ENCODE measurements at regions not wholly inside any gene's neighbourhood (a gene's known extent, or its start where the extent isn't known, plus 50 kb on each side); places are given as distances from the start of the nearest gene placed in this dataset.

DNA sequence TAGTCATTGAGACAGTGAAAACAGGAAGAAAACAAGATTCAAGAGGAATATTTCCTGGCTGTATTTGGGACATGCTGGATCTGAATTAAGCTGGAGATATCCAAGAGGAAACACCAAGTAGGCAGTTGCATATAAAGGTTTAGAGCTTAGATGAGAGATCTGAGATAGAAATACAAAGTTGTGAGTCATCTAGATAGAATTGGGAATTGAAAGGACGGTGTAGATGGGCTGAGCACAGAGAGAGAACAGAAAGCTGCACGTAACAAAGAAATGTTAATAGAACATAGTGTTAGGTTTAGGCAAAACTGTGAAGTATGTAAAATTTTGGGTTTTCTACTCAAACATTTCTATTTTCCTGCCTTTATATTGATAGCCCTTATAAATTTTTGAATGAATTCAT lies 218.5 kb upstream of the TMEM196 start:
- DNase-seq (ENCODE audit: extremely low spot score) = no peak
- POLR2A ChIA-PET = no interaction called here
- TF ChIP-seq FOXM1 (IDR thresholded peaks at IDR 0.05; ENCODE audit: borderline replicate concordance) (no peak), BHLHE40 (IDR thresholded peaks at IDR 0.05; ENCODE audit: borderline replicate concordance) (no peak), FOXK2 (IDR thresholded peaks at IDR 0.05) (no peak), HDGF (IDR thresholded peaks at IDR 0.05; ENCODE audit: borderline replicate concordance) (no peak), ARNT (IDR thresholded peaks at IDR 0.05) (no peak), SUZ12 (IDR thresholded peaks at IDR 0.05) (no peak), PKNOX1 (IDR thresholded peaks at IDR 0.05) (no peak), NFRKB (IDR thresholded peaks at IDR 0.05) (no peak), FOXA1 (IDR thresholded peaks at IDR 0.05) (no peak), ZNF384 (IDR thresholded peaks at IDR 0.05) (no peak), L3MBTL2 (conservative IDR thresholded peaks at IDR 0.05) (no peak), TARDBP (IDR thresholded peaks at IDR 0.05) (no peak), SP1 (IDR thresholded peaks at IDR 0.05) (no peak)
- CTCF ChIA-PET = no interaction called here

- no peak for TF ChIP-seq FOXK2 (IDR thresholded peaks at IDR 0.05)
- TF ChIP-seq SP1 (IDR thresholded peaks at IDR 0.05) = no peak
- TF ChIP-seq HDGF (IDR thresholded peaks at IDR 0.05; ENCODE audit: borderline replicate concordance) = no peak
- no peak for TF ChIP-seq PKNOX1 (IDR thresholded peaks at IDR 0.05)
- POLR2A ChIA-PET = no interaction called here
- no peak for DNase-seq (ENCODE audit: extremely low spot score)
- CTCF ChIA-PET = no interaction called here
These were observed 216.5 kb upstream of the TMEM196 start for GRCh38 chr7:19989906-19990305.

DNA sequence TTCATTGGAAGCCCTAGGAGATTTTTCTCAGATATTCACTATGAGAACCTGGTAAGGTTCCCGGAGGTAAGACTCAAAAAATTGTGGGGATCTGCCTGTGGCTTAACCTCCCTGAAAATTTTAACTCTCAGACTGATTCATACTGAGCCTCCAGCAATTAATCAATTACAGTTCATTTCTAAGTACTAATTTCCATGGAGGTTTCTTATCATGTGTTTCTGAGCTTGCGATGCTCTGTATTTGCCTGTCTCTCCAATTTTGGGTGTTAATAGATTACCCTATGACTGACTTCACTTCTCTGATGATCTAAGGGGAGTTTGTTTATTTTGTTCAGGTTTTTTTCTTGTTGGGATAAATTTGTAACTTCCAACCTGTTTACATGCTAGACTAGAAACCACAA lies 215.4 kb upstream of the TMEM196 start:
- POLR2A ChIA-PET = no interaction called here
- CTCF ChIA-PET = no interaction called here
- TF ChIP-seq CTBP1 (IDR thresholded peaks at IDR 0.05; ENCODE audit: borderline replicate concordance) (no peak), PKNOX1 (IDR thresholded peaks at IDR 0.05) (no peak), FOXK2 (IDR thresholded peaks at IDR 0.05) (no peak), ELF4 (IDR thresholded peaks at IDR 0.05) (no peak), SP1 (IDR thresholded peaks at IDR 0.05) (no peak), TARDBP (IDR thresholded peaks at IDR 0.05) (no peak), LEF1 (IDR thresholded peaks at IDR 0.05; ENCODE audit: borderline replicate concordance) (no peak), FOXM1 (IDR thresholded peaks at IDR 0.05; ENCODE audit: borderline replicate concordance) (no peak), ZNF384 (IDR thresholded peaks at IDR 0.05) (no peak), NFRKB (IDR thresholded peaks at IDR 0.05) (no peak), ARNT (IDR thresholded peaks at IDR 0.05) (no peak), BHLHE40 (IDR thresholded peaks at IDR 0.05; ENCODE audit: borderline replicate concordance) (no peak), L3MBTL2 (conservative IDR thresholded peaks at IDR 0.05) (no peak), HDGF (IDR thresholded peaks at IDR 0.05; ENCODE audit: borderline replicate concordance) (no peak)
- DNase-seq (ENCODE audit: extremely low spot score) = no peak

- ChIA-PET POLR2A (no interaction called here), CTCF (no interaction called here)
- no peak for DNase-seq (ENCODE audit: extremely low spot score)
- TF ChIP-seq ELF4 (IDR thresholded peaks at IDR 0.05) = no peak
- no peak for TF ChIP-seq FOXK2 (IDR thresholded peaks at IDR 0.05)
- no peak for TF ChIP-seq FOXM1 (IDR thresholded peaks at IDR 0.05; ENCODE audit: borderline replicate concordance)
- no peak for TF ChIP-seq TARDBP (IDR thresholded peaks at IDR 0.05)
- no peak for TF ChIP-seq HDGF (IDR thresholded peaks at IDR 0.05; ENCODE audit: borderline replicate concordance)
- no peak for TF ChIP-seq ARNT (IDR thresholded peaks at IDR 0.05)
- no peak for TF ChIP-seq L3MBTL2 (conservative IDR thresholded peaks at IDR 0.05)
- TF ChIP-seq SP1 (IDR thresholded peaks at IDR 0.05) = no peak
- TF ChIP-seq ZNF384 (IDR thresholded peaks at IDR 0.05) = no peak
- no peak for TF ChIP-seq CTBP1 (IDR thresholded peaks at IDR 0.05; ENCODE audit: borderline replicate concordance)
- no peak for TF ChIP-seq SUZ12 (IDR thresholded peaks at IDR 0.05)
- TF ChIP-seq BHLHE40 (IDR thresholded peaks at IDR 0.05; ENCODE audit: borderline replicate concordance) = no peak
- no peak for TF ChIP-seq PKNOX1 (IDR thresholded peaks at IDR 0.05)
- no peak for TF ChIP-seq NFRKB (IDR thresholded peaks at IDR 0.05)
- no peak for TF ChIP-seq FOXA1 (IDR thresholded peaks at IDR 0.05)
- no peak for TF ChIP-seq LEF1 (IDR thresholded peaks at IDR 0.05; ENCODE audit: borderline replicate concordance)
These were observed 210.8 kb upstream of the TMEM196 start for GRCh38 chr7:19984231-19984632.

DNA sequence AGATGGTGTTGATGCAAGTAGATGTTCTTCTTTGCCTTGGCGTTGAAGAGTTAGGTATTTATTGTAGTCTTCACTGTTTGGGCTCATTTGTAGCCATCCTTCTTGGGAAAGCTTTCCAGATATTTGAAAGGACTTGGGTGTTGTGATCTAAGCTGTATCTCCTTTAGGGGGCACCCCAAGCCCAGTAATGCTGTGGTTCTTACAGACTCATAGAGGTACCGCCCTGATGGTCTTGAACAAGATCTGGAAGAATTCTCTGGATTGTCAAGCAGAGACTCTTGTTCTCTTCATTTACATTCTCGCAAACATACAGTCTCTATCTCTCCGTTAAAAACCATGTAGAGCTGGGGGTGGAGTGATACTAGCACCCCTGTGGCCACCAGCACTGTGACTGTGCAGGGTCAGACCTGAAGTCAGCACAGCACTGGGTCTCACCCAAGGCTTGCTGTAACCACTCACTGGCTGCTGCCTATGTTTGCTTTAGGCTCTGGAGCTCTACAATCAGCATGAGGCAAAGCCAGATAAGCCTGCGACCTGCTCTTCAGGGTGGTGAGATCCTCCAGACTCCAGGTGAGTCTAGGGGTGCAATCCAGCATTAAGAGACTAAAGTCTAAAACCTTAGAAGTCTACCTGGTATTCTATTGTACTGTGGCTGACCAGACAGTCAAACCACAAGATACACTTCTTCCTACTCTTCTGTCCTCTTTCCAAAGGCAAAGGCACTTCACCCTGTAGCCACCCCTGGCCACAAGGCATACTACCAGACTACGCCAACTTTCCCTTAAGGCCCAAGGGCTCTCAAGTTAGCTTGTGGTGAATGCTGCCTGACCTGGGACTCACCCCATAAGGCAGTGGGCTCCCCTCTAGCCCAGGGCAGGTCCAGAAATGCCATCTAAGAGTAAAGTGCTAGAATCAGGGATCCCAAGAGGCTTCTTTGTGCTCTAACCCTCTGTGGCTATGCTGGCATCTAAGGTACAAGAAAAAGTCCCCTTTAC lies 209.7 kb upstream of the TMEM196 start:
- DNase-seq (ENCODE audit: extremely low spot score) = no peak
- ChIA-PET POLR2A (no interaction called here), CTCF (interaction anchor here (1.0 to 1.3 kb wide), 2 partner anchors 189 to 615 kb away, joined by 3 read pairs; no protein-coding TSS in a partner anchor)
- no peak for TF ChIP-seq SUZ12 (IDR thresholded peaks at IDR 0.05)

DNA sequence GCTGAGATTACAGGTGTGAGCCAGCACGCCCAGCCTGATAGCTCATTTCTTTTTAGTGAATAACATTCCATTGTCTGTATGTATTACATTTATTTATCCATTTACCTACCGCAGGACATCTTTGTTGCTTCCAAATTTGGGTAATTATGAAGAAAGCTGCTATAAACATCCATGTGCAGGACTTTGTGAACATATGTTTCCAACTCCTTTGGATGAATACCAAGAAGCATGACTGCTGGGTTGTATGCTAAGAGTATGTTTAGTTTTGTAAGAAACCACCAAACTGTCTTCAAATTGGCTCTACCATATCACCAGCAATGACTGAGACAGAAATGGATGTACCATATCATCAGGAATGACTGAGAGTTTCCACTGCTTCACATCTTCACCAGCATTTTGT lies 200.2 kb upstream of the TMEM196 start:
- ChIA-PET POLR2A (no interaction called here), CTCF (interaction anchor here (0.5 kb wide), 1 partner anchor 215 kb away, joined by 3 read pairs; no protein-coding TSS in a partner anchor)
- TF ChIP-seq NFRKB (IDR thresholded peaks at IDR 0.05) = no peak
- TF ChIP-seq L3MBTL2 (conservative IDR thresholded peaks at IDR 0.05) = no peak
- no peak for TF ChIP-seq BHLHE40 (IDR thresholded peaks at IDR 0.05; ENCODE audit: borderline replicate concordance)
- no peak for TF ChIP-seq FOXA1 (IDR thresholded peaks at IDR 0.05)
- no peak for TF ChIP-seq LEF1 (IDR thresholded peaks at IDR 0.05; ENCODE audit: borderline replicate concordance)
- TF ChIP-seq SUZ12 (IDR thresholded peaks at IDR 0.05) = no peak
- no peak for TF ChIP-seq PKNOX1 (IDR thresholded peaks at IDR 0.05)
- no peak for TF ChIP-seq CTBP1 (IDR thresholded peaks at IDR 0.05; ENCODE audit: borderline replicate concordance)
- no peak for TF ChIP-seq FOXM1 (IDR thresholded peaks at IDR 0.05; ENCODE audit: borderline replicate concordance)
- no peak for TF ChIP-seq SP1 (IDR thresholded peaks at IDR 0.05)
- TF ChIP-seq ARNT (IDR thresholded peaks at IDR 0.05) = no peak
- TF ChIP-seq ZNF384 (IDR thresholded peaks at IDR 0.05) = no peak
- TF ChIP-seq TARDBP (IDR thresholded peaks at IDR 0.05) = no peak
- TF ChIP-seq HDGF (IDR thresholded peaks at IDR 0.05; ENCODE audit: borderline replicate concordance) = no peak
- no peak for TF ChIP-seq FOXK2 (IDR thresholded peaks at IDR 0.05)

More for the DNA sequence above, 200.2 kb upstream of the TMEM196 start:
- DNase-seq (ENCODE audit: extremely low spot score) = no peak

All from HEK293T (cell line).